ENCODE measurements at regions not wholly inside any gene's neighbourhood (a gene's known extent, or its start where the extent isn't known, plus 50 kb on each side); places are given as distances from the start of the nearest gene placed in this dataset.

GRCh38 chr12:93297536-93297935 is 80.2 kb upstream of the NUDT4 start:
- H3K4me3 ChIP-seq (ENCODE audit: low read depth, low read length): no peak overlapping the region
- in situ Hi-C loops (cut with HindIII; ENCODE audit: low sequenced_read_pairs): loop anchor here (5.0 to 10.0 kb wide), 2 partner anchors 40 to 113 kb away; no protein-coding TSS in a partner anchor
- no peak for TF ChIP-seq CTCF (IDR thresholded peaks at IDR 0.05; ENCODE audit: low read depth, low read length, missing control alignments)
- no peak for DNase-seq (ENCODE audit: low read depth)

- TF ChIP-seq CTCF (IDR thresholded peaks at IDR 0.05; ENCODE audit: low read depth, low read length, missing control alignments): no peak
- no peak for DNase-seq (ENCODE audit: low read depth)
- in situ Hi-C loops (cut with HindIII; ENCODE audit: low sequenced_read_pairs): loop anchor here (5.0 to 10.0 kb wide), 2 partner anchors 42 to 115 kb away; no protein-coding TSS in a partner anchor
- H3K4me3 ChIP-seq (ENCODE audit: low read depth, low read length): no peak overlapping the region
Observed at GRCh38 chr12:93299262-93299846, 78.4 kb upstream of the NUDT4 start.

GRCh38 chr12:93300611-93301021 is 77.1 kb upstream of the NUDT4 start:
- in situ Hi-C loops (cut with HindIII; ENCODE audit: low sequenced_read_pairs): no loop called here
- no peak for DNase-seq (ENCODE audit: low read depth)
- no peak overlapping the region for H3K4me3 ChIP-seq (ENCODE audit: low read depth, low read length)
- no peak for TF ChIP-seq CTCF (IDR thresholded peaks at IDR 0.05; ENCODE audit: low read depth, low read length, missing control alignments)

- in situ Hi-C loops (cut with HindIII; ENCODE audit: low sequenced_read_pairs): no loop called here
- TF ChIP-seq CTCF (IDR thresholded peaks at IDR 0.05; ENCODE audit: low read depth, low read length, missing control alignments): no peak
- peak; percentile 90 for DNase-seq (ENCODE audit: low read depth)
Observed at GRCh38 chr12:93302331-93303229, 75.1 kb upstream of the NUDT4 start.

GRCh38 chr12:93306636-93307035 is 71.1 kb upstream of the NUDT4 start:
- no peak for TF ChIP-seq CTCF (IDR thresholded peaks at IDR 0.05; ENCODE audit: low read depth, low read length, missing control alignments)
- no peak overlapping the region for H3K4me3 ChIP-seq (ENCODE audit: low read depth, low read length)
- no peak for DNase-seq (ENCODE audit: low read depth)
- in situ Hi-C loops (cut with HindIII; ENCODE audit: low sequenced_read_pairs): no loop called here

More at GRCh38 chr12:93302331-93303229, 75.1 kb upstream of the NUDT4 start:
- H3K4me3 ChIP-seq (ENCODE audit: low read depth, low read length): no peak overlapping the region

- in situ Hi-C loops (cut with HindIII; ENCODE audit: low sequenced_read_pairs): no loop called here
- H3K4me3 ChIP-seq (ENCODE audit: low read depth, low read length): no peak overlapping the region
- no peak for DNase-seq (ENCODE audit: low read depth)
- TF ChIP-seq CTCF (IDR thresholded peaks at IDR 0.05; ENCODE audit: low read depth, low read length, missing control alignments): no peak
Observed at GRCh38 chr12:93308281-93308680, 69.4 kb upstream of the NUDT4 start.

All from astrocyte of the cerebellum (primary cell).